ENCODE measurements at regions not wholly inside any gene's neighbourhood (a gene's known extent, or its start where the extent isn't known, plus 50 kb on each side); places are given as distances from the start of the nearest gene placed in this dataset.

- DNase-seq, result no peak
- Histone ChIP-seq H3K9ac (no peak overlapping the region), H3F3A (replicated peaks; ENCODE audit: insufficient read depth) (no peaks in the 10 kb centered on the region), H4K20me1 (ENCODE audit: insufficient read depth) (no peaks in the 10 kb centered on the region), H3K27me3 (ENCODE audit: insufficient read depth) (no peaks in the 10 kb centered on the region), H3K9me2 (no peaks in the 10 kb centered on the region), H3K9me3 (no peaks in the 10 kb centered on the region; the same call in 1 of the 2 replicates), H3K27ac (ENCODE audit: low read depth in 2 of 2, low read length in 1 of 2) (no peak overlapping the region), H3K4me3 (ENCODE audit: low read depth in 2 of 2, low read length in 1 of 2) (no peak overlapping the region), H3K36me3 (replicated peaks in 1 of 2; ENCODE audit: control insufficient read depth in 1 of 2, insufficient read depth in 2 of 2, low read length in 1 of 2) (no peaks in the 10 kb centered on the region), H3K4me2 (no peak overlapping the region), H3K4me1 (ENCODE audit: control insufficient read depth in 1 of 2, insufficient read depth in 2 of 2, low read depth in 1 of 2, low read length in 1 of 2) (no peaks in the 10 kb centered on the region), H2AFZ (ENCODE audit: low read depth) (no peak overlapping the region), H3K79me2 (ENCODE audit: insufficient read depth) (no peaks in the 10 kb centered on the region)
- CTCF ChIA-PET, result interaction anchor here (0.6 to 1.2 kb wide), 2 partner anchors 258 to 259 kb away, joined by 3 read pairs; no protein-coding TSS in a partner anchor
- POLR2A ChIA-PET, result no interaction called here
- TF ChIP-seq JUND (IDR thresholded peaks at IDR 0.05), result no peak
- TF ChIP-seq CHD2 (IDR thresholded peaks at IDR 0.05; ENCODE audit: low read length, partially characterized antibody), result no peak
- no peak for TF ChIP-seq TEAD4 (IDR thresholded peaks at IDR 0.05; ENCODE audit: borderline replicate concordance, insufficient read depth)
- TF ChIP-seq, protein P1, sequence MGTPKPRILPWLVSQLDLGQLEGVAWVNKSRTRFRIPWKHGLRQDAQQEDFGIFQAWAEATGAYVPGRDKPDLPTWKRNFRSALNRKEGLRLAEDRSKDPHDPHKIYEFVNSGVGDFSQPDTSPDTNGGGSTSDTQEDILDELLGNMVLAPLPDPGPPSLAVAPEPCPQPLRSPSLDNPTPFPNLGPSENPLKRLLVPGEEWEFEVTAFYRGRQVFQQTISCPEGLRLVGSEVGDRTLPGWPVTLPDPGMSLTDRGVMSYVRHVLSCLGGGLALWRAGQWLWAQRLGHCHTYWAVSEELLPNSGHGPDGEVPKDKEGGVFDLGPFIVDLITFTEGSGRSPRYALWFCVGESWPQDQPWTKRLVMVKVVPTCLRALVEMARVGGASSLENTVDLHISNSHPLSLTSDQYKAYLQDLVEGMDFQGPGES (IDR thresholded peaks at IDR 0.05; ENCODE audit: low read depth, low read length), result no peak
- TF ChIP-seq FOXM1 (IDR thresholded peaks at IDR 0.05; ENCODE audit: low read depth), result no peak
- no peak for TF ChIP-seq RCOR1 (IDR thresholded peaks at IDR 0.05; ENCODE audit: low read length)
- TF ChIP-seq YY1 (IDR thresholded peaks at IDR 0.05; ENCODE audit: low read depth), result no peak
- no peak for TF ChIP-seq TCF12 (IDR thresholded peaks at IDR 0.05)
- no peak for TF ChIP-seq FOXJ3 (CRISPR knock-in tag; IDR thresholded peaks at IDR 0.05)
- no peak for TF ChIP-seq MAX (IDR thresholded peaks at IDR 0.05; ENCODE audit: low read depth)
- TF ChIP-seq ELF1 (IDR thresholded peaks at IDR 0.05), result no peak
- no peak for TF ChIP-seq NRF1 (IDR thresholded peaks at IDR 0.05; ENCODE audit: low read depth, low read length)
- TF ChIP-seq SMC3 (IDR thresholded peaks at IDR 0.05; ENCODE audit: low read depth, low read length), result no peak
- TF ChIP-seq RXRA (IDR thresholded peaks at IDR 0.05; ENCODE audit: borderline replicate concordance, low read depth), result no peak
- TF ChIP-seq MXI1 (IDR thresholded peaks at IDR 0.05; ENCODE audit: low read depth, low read length), result no peak
- no peak for TF ChIP-seq USF1 (IDR thresholded peaks at IDR 0.05; ENCODE audit: borderline replicate concordance, low read depth)
- TF ChIP-seq RFX5 (IDR thresholded peaks at IDR 0.05; ENCODE audit: low read length), result no peak
- TF ChIP-seq, protein P2, sequence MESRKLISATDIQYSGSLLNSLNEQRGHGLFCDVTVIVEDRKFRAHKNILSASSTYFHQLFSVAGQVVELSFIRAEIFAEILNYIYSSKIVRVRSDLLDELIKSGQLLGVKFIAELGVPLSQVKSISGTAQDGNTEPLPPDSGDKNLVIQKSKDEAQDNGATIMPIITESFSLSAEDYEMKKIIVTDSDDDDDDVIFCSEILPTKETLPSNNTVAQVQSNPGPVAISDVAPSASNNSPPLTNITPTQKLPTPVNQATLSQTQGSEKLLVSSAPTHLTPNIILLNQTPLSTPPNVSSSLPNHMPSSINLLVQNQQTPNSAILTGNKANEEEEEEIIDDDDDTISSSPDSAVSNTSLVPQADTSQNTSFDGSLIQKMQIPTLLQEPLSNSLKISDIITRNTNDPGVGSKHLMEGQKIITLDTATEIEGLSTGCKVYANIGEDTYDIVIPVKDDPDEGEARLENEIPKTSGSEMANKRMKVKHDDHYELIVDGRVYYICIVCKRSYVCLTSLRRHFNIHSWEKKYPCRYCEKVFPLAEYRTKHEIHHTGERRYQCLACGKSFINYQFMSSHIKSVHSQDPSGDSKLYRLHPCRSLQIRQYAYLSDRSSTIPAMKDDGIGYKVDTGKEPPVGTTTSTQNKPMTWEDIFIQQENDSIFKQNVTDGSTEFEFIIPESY (IDR thresholded peaks at IDR 0.05; ENCODE audit: borderline replicate concordance, low read depth), result no peak
- 51% methylated on average over 10 of the region's 11 CpGs for WGBS (ENCODE audit: low lambda C conversion rate)
Measured at GRCh38 chr11:71321433-71322191, 69.2 kb upstream of the SHANK2 start.

Data from SK-N-SH (cell line).